HG02642 (cell line): ENCODE measurements at regions not wholly inside any gene's neighbourhood (a gene's known extent, or its start where the extent isn't known, plus 50 kb on each side); places are given as distances from the start of the nearest gene placed in this dataset.
"Not testable (repeated sequence)": the region's sequence is repeated elsewhere in the genome, so short reads cannot be mapped to it uniquely, and the experiment has no call there.

Experiments used
- ATAC-seq: cut with Tn5 transposase; IDR thresholded peaks from one replicate; pipeline ENCODE4 v1.9.1; 2021; ENCODE audit warnings: mild to moderate bottlenecking; ENCODE audit not compliant: unreplicated experiment, poor library complexity

DNA sequence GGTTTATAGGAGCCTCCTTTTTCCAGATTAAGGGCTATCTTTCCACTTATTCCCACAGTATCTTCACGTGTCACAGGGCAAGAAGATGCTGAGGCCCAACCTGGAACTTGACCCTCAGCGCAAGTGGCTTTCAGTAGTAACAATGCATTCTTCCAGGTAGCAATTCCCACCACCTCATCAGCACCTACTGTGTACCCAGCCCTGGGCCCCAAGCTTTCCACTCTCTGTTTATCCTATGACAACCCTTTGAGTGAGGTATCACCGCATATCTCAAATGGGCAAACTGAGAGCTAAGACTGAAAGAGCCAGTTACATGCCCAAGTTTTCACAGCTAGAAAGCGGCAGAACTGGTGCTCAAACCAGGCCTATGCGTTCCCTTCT lies 88.2 kb downstream of the CPN2 start:
- no peak for ATAC-seq

DNA sequence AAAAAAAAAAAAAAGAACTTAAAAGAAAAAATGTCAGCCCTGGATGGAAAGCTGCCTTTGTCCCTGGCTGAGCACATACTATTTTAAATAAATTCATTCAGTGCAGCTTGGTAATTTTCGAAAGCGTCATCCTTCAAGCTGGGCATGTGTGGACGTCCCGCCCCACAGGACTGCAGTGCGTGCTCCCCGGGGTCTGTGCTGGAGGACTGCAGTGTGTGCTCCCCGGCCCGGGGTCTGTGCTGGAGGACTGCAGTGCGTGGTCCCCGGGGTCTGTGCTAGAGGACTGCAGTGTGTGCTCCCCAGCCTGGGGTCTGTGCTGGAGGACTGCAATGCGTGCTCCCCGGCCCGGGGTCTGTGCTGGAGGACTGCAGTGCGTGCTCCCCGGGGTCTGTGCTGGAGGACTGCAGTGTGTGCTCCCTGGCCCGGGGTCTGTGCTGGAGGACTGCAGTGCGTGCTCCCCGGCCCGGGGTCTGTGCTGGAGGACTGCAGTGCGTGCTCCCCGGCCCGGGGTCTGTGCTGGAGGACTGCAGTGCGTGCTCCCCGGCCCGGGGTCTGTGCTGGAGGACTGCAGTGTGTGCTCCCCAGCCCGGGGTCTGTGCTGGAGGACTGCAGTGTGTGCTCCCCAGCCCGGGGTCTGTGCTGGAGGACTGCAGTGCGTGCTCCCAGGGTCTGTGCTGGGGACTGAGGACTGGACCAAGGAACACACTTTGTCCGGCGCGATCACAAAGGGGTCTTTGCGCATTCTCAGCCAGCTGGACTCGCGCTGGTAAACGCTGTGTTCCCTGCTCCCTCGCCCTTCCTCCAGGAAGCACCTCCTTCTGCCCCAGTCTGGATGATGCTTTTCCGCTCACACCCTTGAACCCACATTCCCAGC lies 86.3 kb downstream of the CPN2 start:
- not testable (repeated sequence) for ATAC-seq

DNA sequence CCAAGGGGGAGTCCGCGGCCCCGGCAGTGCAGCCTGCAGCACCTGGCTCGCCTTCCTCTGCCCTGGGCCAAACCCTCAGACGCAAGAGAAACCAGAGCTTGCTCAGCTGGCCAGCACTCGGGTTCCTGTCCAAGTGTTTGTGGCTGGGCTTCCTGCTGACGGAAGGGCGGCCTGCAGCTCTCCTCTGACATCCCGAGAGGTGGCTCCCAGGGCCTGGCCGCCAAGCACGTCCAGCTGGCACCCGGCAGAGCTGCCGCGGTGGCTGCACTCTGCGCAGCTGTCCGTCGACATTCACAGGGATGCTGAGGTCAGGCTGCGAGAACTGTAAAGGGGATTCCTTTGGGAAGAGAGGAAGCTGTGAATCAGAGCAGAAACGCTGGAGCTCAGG lies 85.6 kb downstream of the CPN2 start:
- no peak for ATAC-seq

DNA sequence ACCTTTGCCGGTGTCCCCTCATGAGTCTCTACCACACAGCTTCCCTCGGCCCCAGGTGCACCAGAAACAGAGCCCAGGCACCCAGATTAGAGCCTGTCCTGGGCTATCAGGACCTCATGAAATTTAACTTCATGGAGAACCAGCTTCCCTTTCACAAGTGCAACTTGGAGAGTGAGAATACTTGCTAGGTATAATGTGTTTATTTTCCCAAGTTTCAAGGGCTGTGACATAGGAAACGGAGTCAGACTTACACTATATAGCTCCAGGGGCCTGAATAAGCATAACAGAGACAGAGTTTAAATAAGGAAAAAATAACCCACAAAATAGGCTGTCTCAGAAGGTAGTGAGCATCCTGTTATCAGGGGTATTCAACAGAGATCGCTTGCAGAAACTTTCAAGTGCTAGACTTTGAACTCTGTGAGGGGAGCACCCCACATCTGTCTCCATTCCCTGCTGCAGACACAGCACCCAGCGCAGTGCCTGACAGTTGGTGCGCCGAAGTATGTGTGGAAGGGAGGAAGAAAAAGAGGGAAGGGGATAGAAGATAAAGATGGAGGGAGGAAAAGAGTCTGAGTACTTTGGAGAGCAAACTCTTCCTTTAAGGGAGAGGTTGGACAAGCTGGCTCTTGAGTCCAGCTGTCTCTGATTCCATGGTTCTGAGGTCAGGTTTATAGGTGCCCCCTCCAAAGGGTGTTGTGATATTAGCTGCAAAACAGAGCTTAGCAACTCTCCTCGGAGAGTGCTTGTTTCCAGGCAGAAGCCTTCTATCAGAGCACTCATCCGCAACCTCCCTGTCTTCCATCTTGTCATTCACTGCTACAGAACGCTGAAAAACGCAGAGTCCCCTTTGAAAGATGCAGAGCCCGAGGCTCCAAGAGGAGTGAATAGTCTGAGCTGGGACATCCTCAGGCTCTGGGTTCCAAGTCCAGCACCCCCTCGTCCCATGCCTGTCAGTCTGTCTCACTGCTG lies 84.8 kb downstream of the CPN2 start:
- ATAC-seq = no peak

DNA sequence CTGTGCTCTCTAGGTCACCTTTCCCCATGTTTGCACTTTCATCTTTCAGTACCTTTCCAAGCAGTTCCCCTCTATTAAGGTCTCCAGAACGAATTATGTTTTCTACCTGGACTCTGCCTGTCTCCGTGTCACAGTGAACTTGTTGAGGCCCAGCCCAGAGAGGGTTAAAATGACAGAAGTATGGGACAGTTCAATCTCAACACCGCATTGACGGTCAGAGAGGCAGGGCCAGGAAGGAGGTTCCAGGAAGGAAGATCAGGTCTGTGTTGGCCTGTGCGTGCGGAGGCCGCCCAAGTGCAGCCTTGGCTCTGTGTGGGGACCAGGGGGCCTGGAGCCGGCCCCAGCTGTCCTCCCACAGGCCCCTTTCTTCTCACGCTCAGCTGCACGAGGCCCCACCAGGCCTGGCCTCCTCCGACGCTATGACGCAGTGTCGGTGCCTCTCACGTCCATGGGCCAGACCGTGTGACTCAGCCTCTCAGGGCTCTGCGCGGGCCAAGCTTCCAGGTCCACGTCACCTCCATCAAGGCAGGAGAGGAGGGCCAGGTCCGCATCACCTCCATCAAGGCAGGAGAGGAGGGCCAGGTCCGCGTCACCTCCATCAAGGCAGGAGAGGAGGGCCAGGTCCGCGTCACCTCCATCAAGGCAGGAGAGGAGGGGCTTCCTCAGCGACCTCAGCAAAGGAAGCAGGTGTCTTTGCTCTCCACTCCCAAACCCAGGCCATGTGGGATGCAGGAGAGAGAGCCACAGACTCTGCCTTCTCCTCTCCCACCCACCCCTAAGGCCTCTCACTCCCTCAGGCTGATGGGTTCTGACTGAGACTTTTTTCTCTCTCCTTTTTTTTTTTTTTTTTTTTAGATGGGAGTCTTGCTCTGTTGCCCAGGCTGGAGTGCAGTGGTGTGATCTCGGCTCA lies 83.1 kb downstream of the CPN2 start:
- no peak for ATAC-seq

DNA sequence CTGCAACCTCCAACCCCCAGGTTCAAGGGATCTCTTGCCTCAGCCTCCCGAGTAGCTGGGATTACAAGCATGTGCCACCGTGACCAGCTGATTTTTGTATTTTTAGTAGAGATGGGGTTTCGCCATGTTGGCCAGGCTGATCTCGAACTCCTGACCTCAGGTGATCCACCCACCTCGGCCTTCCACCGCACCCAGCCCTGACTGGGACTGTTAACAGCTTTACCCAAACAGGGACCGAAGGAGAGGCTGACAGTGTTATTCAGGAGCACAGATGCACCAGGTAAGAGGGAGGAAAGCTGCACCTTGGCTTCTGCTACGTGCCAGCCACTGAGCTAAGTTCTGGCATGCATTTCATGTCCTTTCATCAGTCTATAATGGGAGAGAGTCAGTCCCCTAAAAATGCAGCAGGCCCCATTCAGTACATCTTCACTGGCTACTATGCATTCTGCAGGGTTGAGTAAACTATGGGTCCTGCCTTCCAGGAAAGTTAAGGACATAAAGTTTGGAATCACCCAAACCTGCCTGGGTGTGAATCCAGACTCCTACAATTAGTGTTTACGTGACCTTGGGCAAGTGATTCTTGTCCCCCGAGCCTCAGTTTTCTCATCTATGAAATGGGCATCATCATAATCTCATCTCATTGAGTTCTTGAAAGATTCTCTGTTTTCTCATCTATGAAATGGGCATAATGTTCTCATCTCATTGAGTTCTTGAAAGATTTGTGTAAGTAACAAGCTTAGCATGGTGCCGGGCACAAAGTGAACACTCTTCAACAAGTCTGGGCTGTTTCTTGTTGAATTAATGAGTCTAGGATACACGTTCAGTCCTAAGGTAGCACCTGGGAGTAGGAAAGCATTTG lies 82.2 kb downstream of the CPN2 start:
- no peak for ATAC-seq

DNA sequence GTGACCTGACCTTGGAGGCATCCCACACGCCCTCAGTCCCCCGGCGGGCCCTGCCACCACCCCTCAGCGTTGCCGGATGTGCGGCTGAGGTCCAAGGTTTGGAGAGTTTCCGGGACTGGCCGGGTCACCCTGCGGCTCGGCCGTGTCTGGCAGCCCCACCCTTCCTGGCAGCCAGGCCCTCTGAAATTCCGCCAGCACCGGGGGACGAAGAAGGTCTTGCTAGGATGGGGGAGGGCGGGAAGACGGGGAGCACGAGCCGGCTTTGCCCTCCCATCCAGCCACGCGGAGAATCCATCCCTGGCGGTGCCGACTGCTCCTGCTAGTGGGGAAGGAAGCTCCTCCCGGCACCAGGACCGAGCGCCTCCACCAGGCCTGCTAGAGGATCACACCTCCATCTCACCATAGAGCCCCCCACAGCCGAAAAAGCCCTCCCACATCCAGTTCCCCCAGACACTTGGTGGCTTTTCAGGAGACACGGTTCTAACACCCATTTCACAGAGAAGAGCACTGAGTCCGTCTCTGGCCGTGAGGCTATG lies 81.5 kb downstream of the CPN2 start:
- ATAC-seq = no peak

DNA sequence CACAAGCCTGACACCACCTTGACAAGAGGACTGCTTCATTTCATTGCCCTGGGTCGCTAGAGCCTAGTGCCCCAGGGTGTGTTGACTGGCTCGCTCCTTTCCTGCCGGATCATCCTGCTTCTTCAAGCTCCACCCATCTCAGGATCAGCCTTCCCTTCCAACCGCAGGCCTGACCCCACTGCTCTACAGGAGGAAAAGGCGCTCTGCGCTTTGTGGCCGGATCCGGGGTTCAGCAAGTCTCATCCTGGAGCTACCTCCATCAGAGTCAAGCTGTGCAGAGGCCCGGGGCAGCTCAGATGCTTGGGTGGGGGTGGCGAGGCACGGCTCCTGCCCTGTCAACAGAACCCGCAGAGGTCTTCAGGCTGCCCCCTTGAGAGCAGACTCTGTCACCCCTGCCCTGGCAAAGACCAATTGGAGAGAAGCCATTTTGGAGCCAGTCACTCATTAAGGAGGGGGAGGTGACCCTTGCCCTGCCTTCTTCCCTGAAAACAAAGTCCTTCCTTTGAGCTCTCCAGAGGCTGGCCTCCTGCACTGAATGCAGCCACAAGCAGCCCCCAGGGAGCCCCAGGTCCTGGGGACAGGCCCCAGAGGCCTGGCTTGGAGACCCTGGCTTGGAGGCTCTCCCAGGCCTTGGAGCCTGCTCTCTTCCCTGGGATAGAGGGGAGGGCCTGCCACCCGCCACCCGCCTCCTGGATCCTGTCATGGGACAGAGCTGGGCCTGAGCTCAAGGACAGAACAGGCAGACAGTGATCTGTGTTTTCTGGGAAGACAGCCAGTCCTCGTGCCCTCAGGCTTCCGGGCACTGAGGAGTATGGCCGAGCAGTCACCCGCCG lies 80.3 kb downstream of the CPN2 start:
- no peak for ATAC-seq

DNA sequence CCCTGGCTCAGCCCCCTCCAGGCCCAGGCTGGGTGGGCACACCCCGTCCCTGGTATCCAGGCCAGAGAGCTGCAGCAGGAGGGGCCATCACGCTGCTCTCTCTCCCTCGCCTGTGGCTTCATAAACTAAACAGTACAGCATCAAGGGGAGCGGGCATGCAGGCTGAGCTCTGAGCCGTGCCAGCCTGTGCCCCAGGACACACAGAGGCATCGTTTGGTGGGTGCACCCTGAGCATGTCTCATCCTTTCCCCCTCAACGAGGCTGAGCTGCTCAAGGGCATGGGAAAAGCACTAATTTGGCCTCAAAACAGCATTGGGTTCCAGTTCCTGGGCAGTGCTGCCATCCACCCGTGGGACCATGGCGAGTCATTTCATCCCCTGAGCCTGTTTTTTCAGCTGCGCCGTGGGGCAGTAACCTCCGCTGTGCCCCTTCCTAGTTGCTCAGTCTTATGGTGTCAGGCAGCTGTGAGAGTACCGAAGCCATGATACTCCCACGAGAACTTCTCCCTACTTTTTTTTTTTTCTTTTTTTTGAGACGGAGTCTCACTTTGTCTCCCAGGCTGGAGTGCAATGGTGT lies 79.6 kb downstream of the CPN2 start:
- ATAC-seq = no peak

DNA sequence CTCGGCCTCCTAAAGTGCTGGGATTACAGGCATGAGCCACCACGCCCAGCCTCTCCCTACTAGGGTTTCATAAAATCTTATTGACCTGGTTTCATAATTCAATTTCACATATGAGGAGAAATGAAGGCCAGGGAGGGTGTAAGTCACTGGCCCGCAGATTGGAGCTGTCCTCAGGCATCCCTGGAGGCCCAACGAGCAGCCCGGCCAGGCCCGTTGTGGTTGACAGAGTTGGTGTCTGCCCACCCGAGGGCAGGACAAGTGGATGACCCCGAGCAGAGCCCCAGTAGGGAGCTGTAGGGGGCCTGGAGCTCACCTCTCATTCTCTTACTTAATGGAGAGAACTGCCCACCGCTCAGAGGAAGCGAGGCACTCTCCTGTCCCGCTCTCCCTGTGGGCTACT lies 78.9 kb downstream of the CPN2 start:
- ATAC-seq = no peak

DNA sequence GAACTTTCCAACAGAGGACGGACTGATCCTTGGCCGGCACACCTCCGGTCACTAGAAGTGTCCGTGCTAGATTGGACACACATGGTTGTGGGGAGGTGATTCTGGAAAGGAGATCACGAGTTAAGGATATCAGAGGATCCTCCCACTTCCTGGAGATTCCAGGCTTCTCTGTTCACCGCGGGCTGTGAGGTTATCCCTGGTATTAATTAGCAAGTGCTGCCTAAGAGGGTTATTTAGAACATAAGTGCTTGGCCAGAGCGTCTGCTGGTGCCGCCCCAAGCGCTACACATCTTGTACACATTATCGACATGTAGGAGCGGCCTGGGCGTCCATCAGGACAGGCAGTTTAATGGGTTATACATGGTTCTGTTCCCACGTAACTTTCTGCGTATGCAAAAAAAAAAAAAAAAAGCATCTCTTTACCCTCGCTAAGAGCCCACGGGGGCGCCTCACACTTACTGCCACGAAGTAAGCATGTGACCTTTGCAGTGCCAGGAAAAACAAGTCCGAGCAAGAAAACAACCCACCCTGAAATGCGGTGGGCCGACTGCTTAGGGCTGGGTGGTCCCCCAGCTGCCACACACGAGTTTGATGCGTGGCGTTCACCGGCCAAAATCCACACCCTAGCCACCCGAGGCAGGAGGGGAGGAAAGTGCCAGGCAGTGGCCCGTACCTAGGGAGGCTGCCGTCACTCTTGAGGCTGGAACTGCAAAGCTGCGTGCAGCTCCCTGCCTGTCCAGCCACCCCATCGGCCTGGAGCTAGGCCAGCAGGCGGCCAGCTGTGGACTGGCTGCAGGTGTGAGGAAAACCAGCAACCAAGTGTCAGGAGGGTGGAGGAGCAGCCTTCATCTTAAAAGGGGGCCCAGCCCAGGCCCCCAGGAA lies 78.0 kb downstream of the CPN2 start:
- no peak for ATAC-seq

DNA sequence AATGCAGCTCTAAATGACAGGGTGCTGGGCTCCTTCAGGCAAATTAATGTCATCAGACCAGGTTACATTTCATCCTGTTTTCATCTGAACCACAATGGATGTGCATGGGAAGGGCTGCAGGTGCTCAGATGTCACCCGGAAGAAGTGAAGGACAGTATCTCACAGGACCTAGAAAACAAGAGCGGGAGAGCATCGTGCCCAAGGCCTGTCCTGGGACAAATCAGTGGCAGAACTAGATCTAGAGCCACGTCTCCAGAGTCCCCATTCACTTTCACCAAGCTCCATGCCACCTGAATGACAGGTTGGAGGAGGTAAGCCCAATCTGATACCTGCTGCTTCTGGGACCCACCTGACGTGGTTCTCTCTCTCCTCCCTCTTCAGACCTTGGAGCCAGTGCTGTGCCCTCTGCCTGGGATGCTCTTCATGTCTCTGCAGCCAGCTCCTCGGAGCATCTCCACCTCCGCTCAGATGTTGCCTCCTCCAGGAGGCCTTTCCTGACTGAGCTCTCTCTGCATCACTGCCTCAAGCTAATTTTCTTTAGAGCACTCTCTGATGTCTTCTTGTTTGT lies 77.3 kb downstream of the CPN2 start:
- no peak for ATAC-seq

DNA sequence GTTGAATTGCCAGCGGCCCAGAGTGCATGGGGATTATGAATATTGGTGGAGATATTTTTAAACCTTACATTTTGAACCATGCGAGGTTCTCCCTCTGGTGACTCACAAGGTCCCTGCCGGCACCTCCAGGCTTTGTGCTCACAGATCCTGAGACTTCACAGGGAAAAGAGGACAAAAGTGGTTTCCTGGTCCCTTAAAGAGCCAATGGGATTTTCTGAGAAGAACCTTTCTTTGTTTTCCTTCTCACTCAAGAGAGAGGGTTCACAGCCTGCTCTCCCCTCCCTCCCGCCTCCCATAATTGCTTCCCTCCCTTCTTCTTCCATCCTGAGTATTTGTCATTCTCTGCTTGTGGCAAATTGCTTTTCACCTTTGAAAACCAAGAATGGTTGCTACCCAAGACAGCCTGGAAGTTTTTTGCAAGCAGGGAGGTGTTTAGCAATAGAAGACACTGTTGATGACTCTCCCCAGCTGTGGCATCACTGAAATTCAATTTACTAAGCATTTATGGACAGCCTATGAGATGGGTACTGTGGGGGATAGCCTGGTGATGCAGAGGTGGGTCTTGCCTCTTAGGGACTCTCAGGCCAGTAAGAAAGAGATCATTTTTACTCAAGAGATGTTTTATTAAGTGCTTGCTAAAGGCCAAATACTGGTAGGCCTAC lies 76.6 kb downstream of the CPN2 start:
- ATAC-seq = no peak

DNA sequence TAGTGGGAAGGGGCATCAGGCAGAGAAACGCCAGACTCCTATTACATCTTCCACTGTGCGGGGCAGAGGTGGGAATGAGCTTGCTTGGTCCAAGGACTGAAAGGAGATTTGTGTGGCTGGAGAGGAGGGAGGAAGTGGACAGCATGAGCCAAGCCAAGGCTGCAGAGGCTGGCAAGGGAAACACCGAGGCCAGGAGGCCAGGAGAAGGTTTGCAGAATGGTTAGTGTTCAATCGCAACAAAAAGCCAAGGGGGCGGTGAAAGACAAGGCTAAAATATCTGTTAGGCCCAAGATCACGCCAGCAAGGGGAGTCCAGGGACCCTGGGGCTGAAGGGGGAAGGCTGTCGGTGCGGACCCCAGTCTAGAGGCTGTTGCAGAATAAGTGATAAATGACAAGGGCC lies 75.8 kb downstream of the CPN2 start:
- no peak for ATAC-seq

DNA sequence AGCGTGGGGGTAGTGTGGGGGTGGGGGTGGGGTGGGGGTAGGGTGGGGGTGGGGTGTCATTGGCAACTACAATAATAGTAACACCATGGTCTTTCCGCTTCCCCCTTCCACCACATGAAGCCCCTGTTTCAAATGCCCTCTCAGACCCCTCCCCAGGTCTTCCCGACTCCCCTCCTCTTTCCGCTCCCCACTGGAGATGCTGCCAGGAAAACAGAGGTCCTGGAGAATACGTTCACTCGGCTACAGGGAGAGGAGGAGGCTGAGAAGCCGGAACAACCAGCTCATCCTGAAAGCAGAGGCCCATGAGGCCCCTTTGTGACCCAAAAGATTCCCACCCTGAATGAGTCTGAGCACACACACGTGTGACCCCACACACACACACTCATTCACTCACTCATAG lies 75.4 kb downstream of the CPN2 start:
- ATAC-seq = no peak

DNA sequence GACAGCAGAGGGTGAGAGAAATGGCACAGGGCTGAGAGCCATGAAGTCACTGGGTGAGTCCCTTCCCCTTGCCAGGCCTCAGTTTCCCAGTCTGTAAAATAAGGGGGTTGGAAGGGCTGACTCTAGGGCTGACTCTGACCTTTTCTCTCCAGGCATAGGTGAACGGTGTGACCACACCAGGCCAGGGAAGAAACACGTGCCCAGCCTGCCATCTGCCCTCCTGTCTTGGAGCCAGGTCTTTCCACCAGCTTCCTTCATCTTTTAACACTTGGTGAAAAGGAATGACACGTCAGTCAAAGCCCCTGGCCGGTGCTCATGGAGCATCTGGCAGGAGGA lies 74.4 kb downstream of the CPN2 start:
- no peak for ATAC-seq
